Activated CD8-positive, alpha-beta memory T cell treated with anti-CD3 and anti-CD28 coated beads for 36 hours (primary cell): ENCODE measurements at regions not wholly inside any gene's neighbourhood (a gene's known extent, or its start where the extent isn't known, plus 50 kb on each side); places are given as distances from the start of the nearest gene placed in this dataset.

ENCODE experiments used
- CTCF ChIA-PET: fragments of 350-600 bp; sonication (Branson Sonifier 250); formaldehyde crosslinking; loops from one replicate; lab custom pipeline; 2021; ENCODE audit warnings: antibody characterized with exemption; lab: Charles Lee
- POLR2A ChIA-PET: fragments of 350-600 bp; sonication (Branson Sonifier 250); formaldehyde crosslinking; loops from one replicate; lab custom pipeline; 2021; ENCODE audit warnings: antibody characterized with exemption; lab: Charles Lee

DNA sequence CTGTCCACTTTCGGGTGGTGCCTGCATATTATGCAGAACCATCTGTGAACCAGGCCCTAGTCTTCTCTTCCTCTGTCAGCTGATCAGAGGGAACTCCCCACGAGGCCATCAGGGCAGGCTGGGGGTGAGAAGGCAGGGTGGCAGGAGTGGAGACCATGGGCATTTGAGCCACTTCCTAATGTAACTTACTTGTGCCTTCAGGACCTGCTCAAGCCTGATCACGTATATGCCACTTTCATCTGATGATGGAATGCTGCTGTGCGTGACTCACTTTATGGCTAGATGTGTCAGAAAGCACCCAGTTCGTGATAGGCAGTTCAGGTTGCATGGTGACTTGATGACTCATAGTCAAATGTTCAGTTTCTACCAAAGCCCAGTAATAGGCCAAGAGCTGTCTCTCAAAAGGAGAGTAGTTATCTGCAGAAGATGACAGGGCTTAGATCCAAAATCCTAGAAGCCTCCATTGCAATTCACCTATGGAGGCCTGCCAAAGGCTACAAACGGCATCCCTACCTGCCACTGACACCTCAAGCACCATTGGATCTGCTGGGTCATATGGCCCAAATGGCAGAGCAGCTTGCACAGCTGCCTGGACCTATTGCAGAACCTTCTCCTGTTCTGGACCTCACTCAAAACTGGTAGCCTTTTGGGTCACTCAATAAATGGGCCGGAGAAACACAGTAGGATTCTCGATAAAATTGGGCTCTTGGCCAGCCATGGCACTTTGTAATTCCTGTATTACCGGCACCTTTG is 197.7 kb upstream of the PROK2 start:
- POLR2A ChIA-PET: interaction anchor here (0.6 kb wide), 1 partner anchor 297 kb away, joined by 3 read pairs; no protein-coding TSS in a partner anchor
- CTCF ChIA-PET: interaction anchor here (1.2 kb wide), 1 partner anchor 27 kb away, joined by 3 read pairs; no protein-coding TSS in a partner anchor

DNA sequence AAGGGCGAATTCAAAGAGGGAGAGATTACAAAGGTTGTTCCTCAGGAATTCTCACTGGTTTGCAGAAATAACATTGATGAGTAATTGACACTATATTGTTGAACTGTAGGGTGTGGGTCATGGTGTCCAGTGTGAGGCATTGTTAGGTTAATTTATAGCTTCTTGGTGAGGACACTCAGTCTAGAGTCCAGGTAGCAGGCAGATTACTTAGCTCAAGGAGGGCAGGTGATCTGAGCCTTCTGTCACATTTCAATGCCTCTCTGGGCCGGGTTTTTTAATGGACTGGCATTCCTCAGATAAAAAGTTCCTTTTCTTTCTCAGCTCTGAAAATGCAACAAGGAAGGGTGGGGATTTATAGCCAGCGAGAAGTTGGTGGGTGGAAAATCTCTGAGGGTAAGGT is 194.2 kb upstream of the PROK2 start:
- POLR2A ChIA-PET: interaction anchor here (0.8 kb wide), 1 partner anchor 12 kb away, joined by 4 read pairs; no protein-coding TSS in a partner anchor
- CTCF ChIA-PET: no interaction called here

DNA sequence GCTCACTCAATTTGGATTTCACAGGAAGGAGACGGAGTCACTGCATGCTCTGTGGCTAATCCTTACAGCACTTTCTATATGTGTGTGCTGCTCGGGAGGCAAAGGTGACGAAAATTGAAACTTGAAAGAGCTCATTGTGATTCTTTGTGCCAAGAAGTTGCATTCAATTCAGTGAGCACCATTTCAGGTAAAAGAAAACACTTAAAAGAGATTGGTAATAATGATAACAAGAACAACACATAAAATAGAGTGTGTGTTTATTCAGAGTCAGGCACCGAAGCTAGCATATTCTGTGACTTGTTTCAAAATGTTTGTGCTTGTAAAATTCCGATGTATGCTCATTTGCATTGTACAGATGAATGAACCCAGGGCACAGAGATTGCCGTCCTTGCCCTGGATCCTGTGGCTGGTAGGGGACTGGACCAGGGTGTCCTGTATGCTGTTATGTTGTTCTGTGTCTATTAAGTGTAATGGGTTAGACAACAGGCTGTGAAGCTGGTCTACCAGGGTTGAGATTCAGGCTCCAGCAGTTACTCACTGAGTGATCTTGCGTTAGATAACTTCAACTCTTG is 193.3 kb upstream of the PROK2 start:
- POLR2A ChIA-PET: interaction anchor here (1.0 to 1.9 kb wide), 3 partner anchors 20 to 542 kb away, joined by 3 to 14 read pairs (median 3); no protein-coding TSS in a partner anchor
- CTCF ChIA-PET: interaction anchor here (0.6 to 1.0 kb wide), 3 partner anchors 10 to 28 kb away, joined by 3 to 4 read pairs (median 3); no protein-coding TSS in a partner anchor

DNA sequence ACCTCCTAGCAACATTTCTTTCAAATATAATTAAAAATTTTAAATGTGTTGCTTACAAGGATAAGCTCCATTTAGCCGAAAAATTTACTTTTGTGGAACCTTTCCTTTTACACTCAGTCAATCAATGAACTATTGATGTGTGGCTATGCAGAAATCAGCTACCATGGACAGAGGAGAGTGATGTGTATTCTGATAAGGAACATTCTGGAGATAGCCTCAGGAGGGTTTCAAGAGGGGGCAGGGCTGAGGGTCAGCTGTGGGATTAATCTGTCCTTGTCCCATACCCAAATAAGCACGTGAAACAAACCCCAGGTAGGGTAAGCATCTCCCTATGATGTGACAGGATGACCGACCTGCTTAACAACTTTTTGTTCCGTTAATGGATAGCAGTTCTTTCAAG is 192.6 kb upstream of the PROK2 start:
- ChIA-PET CTCF (interaction anchor here (0.8 to 1.0 kb wide), 2 partner anchors 22 to 28 kb away, joined by 3 to 4 read pairs; no protein-coding TSS in a partner anchor), POLR2A (interaction anchor here (1.0 to 1.9 kb wide), 3 partner anchors 20 to 543 kb away, joined by 3 to 14 read pairs (median 3); no protein-coding TSS in a partner anchor)

DNA sequence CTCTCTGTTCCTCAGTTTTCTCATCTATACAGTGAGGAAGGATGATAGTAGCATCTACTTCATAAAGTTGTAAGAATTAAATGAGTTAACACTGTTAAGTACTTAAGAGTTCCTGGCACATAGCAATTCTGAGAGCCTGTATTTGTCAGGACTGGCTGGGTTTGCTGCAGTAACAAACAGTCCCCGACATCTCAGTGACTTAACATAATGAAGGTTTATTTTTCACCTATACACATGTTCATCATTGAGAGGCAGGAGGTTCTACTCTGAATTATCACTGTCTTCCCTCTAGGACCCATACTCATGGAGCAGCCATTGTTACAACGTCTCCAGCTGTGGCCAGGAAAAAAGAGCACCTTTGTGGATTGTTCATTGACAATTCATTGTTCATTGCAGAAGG is 190.6 kb upstream of the PROK2 start:
- ChIA-PET POLR2A (no interaction called here), CTCF (no interaction called here)

DNA sequence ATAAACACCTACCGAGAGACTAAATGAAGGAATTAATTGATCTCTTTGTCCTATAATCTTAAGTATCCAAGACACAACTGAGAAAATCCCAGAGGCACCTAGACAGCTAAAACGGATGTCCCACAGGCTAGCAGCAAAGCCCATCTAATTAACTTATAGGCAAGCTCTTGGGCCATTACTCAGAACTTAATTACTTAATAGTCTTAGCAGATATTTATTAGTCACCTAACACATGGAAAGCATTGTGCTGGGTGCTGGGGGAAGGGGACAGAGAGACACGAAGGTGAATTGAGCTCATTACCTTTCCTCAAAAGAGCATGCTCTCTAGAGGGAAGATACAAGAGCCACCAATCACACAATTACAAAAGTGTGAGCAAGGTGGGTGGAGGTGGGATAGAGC is 189.8 kb upstream of the PROK2 start:
- CTCF ChIA-PET: interaction anchor here (1.7 kb wide), 1 partner anchor 10 kb away, joined by 4 read pairs; no protein-coding TSS in a partner anchor
- POLR2A ChIA-PET: no interaction called here

DNA sequence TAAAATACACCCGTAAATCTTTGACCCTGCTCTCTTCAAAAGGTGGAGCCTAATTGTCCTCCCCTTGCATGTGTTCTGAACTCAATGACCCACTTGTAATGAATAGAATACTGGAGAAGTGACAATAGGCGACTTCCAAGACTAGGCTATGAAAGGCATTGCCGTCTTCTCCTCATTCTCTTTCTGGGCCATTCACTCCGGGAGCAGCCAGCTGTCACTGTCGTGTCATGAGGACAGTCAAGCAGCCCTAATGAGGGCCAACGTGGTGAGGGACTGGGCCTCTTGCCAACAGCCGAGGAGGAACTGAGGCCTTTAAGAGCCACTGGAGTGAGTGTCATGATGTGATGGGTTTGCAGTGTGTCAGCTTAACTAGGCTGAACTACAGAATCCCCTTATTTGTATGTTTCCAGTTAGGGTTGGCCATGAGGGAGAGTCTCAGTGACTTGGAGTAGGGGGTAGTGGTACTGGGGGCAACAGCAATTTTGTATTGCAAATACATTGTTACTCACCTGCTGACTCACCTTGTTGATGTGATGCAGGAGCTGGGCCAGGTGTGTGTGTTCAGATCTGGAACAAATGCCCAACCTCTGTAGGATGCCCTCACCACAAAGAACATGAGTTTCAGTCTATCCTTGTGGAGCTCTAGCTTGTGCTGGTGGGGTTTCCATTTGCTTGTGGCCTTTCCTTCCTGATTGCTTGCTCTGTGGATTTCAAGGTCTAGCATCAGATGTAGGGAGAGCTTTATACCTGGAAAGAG is 188.5 kb upstream of the PROK2 start:
- CTCF ChIA-PET: interaction anchor here (1.7 kb wide), 1 partner anchor 8 kb away, joined by 4 read pairs; no protein-coding TSS in a partner anchor
- POLR2A ChIA-PET: interaction anchor here (0.7 kb wide), 1 partner anchor 21 kb away, joined by 3 read pairs; no protein-coding TSS in a partner anchor

DNA sequence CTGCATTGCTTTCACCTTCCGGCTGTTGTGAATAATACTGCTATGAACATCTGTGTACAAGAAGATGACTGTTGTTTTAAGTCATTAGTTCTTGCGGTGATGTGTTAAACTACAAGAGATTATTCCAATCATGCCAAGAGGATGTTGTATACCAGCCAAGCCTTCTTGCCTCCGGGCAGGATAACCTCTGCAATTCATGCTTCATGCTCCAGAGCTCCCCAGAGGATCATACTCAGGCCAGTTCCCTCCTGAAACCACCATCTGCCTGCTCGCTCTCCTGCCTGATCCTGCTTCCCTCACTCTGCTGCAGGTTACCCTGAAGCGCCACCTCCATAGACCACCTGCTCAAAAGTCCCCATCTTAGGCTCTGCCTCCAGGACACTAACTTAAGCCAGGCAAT is 187.1 kb upstream of the PROK2 start:
- POLR2A ChIA-PET: no interaction called here
- CTCF ChIA-PET: interaction anchor here (1.1 kb wide), 1 partner anchor 13 kb away, joined by 4 read pairs; no protein-coding TSS in a partner anchor

DNA sequence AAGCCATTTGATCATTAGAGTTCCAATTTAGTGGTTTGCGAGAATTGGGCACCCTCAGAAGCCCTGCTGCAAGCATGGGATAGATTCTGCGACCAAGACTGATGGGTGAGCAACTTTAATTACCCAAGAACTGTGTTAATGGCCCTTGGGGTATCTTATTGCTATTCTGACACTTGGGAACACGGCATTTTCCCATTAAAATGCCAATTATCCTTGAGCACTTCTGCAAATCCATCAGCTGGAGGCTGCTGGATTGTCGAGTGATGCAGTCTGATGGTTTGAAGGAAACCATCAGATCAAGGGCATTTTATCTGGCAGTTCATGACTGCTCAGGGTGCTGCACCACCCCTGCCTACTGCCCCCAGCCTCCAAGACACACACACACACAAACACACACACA is 183.6 kb upstream of the PROK2 start:
- ChIA-PET CTCF (no interaction called here), POLR2A (no interaction called here)

DNA sequence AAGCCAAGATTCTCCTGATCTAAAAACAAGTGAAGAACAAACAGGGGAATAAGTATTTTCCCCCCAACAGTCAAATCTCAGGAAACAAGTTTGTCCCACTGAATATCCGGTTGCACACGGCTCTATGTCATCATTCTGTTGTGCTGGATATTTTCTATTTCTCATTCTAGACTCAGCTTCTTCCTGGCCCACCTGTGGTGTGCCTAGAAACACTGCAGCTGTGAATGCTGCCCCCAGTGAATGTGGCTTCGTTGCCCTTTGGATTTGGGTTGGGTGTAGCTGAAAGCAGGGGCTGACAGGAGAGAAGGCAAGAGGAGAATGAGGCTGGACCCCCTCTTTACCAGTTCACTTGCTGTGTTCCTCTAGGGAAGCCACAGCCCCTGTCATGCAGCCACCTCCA is 181.2 kb upstream of the PROK2 start:
- CTCF ChIA-PET: no interaction called here
- POLR2A ChIA-PET: no interaction called here

DNA sequence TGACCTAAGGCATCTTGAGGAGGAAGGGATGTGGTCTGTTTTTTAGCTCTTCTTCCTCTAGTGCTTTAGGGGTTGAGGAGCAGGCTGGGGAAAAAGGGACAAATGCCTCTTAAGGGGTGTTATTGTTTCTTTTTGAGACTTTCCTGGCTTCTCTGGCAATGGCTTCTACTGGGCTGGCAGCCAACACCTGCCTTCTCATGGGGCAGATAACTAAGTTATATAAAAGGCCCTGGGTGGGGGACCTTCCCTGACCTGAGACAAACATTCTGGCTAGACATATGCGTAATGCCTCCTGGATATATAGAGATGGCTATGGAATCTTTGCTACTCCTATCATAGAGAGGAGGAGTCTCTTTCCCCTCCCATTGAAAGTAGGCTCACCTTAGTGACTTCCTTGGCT is 179.2 kb upstream of the PROK2 start:
- POLR2A ChIA-PET: no interaction called here
- CTCF ChIA-PET: no interaction called here

DNA sequence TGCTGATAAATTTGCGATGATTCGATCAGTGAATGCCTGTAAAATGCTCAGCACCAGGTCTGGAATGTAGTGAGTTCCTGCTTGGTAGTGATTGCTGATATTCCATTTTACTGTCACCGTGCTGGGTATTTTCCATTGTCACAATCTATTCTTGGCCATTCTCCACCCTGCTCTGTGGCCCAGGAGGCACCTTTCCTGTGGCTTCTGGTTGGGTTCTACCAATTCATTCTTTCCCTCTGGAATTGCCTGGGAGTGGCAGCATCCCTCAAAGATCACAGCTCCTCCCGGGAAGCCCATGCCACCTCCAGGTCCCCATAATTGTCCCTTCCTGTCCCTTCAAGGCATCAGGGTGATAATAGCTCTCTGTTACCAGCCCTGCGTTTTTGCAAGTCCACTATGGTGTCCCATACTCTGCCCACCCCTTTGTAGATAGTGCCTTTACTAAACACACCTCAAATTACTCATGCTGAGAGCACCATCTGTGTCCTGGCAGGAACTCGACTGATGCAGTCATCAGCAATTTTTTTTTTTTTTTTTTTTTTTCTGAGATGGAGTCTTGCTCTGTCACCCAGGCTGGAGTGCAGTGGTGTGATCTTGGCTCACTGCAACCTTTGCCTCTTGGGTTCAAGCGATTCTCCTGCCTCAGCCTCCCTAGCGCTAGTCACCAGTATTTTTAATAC is 177.8 kb upstream of the PROK2 start:
- CTCF ChIA-PET: interaction anchor here (1.1 kb wide), 1 partner anchor 21 kb away, joined by 3 read pairs; no protein-coding TSS in a partner anchor
- POLR2A ChIA-PET: no interaction called here

DNA sequence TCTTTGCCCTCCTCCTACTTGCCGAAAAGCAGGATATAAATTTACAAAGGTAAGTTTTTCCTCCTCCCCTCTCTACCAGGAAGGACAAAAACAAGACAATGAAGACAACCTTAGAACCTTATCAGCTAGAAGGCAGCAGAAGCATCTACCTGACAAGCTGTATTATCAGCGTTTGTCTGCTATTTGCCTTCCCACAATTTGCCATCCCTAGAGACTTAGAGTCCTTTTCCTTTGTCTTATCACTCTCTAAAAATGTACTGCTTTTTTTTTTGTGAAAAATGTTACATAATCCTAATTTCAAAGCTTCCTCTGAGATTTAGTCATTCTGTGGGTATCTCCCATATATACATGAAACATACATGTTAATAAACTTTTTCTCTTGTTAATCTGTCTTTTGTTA is 176.9 kb upstream of the PROK2 start:
- POLR2A ChIA-PET: no interaction called here
- CTCF ChIA-PET: interaction anchor here (1.1 kb wide), 1 partner anchor 22 kb away, joined by 3 read pairs; no protein-coding TSS in a partner anchor

DNA sequence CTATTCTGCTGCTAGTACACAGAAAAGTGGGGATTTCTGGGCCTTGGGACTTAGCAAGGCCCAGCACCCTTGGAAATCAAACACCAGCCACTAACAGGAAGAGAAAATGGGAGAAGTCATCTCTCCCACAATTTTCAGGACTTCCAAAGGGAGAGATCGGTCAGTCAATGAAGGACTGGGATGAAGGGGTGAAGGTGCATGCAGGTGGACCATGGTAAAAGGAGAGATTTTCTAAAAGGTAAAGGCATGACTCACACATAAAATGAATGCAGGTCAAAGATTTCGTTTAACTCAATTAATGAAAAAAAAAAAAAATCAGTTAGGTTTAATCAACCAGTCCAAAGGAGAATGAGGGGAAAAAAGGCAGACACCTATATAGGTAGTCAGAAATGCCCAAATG is 176.4 kb upstream of the PROK2 start:
- POLR2A ChIA-PET: no interaction called here
- CTCF ChIA-PET: no interaction called here

DNA sequence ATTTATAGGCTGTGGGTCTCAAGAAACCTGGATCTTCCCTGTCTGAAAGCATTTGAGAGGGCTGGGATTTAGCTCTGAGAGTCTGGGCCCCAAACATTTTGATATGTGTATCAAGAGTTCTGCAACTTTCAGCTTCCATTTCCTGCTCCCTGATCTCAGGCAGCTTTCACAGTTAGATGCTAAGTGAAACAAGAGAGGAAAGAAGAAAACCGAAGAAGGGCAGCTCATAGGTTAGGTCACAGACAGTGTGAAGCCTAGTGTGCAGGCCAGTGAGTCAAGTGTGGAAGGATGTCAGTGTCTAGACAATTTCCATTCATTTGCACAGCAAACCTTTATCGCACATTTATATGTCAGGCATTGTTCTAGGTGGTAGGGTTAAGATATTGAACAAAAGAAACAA is 173.6 kb upstream of the PROK2 start:
- ChIA-PET POLR2A (no interaction called here), CTCF (no interaction called here)

DNA sequence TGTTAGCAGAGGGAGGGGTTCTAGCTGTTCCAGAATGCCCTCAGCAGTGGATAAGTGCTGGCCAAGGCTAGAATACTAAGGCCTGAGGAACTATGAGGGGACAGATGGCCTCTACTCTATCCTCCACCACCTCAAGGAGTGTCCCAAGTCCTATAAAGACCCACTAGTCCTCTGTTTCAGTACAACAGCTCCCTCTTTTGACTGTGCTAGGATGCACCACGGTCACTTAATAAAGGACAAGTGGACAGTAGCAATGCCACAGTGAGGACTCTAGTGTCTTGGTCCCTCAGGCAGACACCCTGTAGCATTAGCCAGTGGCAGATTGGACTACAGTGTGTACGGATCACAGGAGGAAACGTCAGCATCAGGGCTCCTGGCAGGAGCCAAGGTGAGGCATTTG is 171.8 kb upstream of the PROK2 start:
- ChIA-PET POLR2A (no interaction called here), CTCF (interaction anchor here (0.7 to 1.3 kb wide), 2 partner anchors 21 to 76 kb away, joined by 4 read pairs; no protein-coding TSS in a partner anchor)

DNA sequence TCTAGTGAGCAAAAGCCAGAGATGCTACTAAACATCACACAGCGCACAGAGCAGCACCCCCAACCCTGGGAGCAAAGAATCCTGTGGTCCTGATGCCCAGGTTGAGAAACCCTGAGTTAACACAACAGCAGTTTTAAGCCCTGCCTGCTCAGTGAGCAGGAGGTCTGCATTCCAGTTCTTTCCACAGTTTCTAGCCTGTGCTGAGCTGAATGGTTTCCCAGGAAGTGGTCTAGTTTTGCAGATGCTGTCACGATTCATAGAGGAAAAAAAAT is 171.1 kb upstream of the PROK2 start:
- ChIA-PET CTCF (interaction anchor here (1.3 kb wide), 1 partner anchor 22 kb away, joined by 4 read pairs; no protein-coding TSS in a partner anchor), POLR2A (no interaction called here)

DNA sequence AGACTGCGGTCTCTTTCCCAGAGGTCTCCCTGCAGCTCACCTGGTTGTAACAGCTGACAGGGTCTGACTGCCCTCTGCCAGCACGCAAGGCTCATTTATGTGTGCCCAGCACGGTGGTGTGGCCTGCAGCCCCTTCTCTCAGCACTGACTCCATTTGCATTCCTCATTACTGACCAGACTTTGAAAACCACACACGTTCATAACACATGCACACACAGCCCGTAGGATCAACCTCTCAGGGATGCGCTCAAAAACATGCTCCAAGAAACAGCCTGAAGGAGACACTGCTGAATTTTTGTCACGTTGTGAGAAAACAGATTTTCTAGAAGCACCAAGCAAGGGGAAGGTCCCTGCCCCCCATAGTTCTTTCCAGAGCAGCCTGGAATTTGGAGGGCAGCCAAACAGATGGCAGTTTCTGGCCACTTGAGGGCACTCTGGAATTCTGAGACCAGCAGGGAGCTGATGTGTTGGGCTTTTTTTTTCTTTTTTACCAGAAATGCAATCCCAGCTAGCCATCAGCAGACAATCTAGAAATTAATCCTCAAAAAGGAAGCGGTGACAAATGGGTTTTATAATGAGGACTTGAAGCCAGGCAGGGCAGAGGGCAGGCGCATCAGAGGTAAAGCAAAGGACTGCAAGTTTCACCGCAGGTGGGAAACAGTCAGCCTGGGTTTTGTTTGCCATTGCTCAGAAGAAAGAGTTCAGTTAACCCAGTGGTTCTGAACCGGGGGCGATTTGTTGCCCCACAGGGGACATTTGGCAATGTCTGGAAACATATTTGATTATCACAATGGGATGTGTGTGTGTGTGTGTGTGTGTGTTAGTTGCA is 170.5 kb upstream of the PROK2 start:
- POLR2A ChIA-PET: no interaction called here

More for the DNA sequence above, 170.5 kb upstream of the PROK2 start:
- CTCF ChIA-PET: interaction anchor here (0.9 to 1.3 kb wide), 2 partner anchors 9 to 22 kb away, joined by 3 to 4 read pairs; no protein-coding TSS in a partner anchor
